ENCODE measurements at regions not wholly inside any gene's neighbourhood (a gene's known extent, or its start where the extent isn't known, plus 50 kb on each side); places are given as distances from the start of the nearest gene placed in this dataset.

- H3K4me3 ChIP-seq: no peak overlapping the region
- ATAC-seq (no peak), DNase-seq (no peak)
- H3K9me3 ChIP-seq: no peaks in the 10 kb centered on the region
- H3K4me1 ChIP-seq: peaks cover 51% of the 10 kb centered on the region
- H3K27ac ChIP-seq: no peak overlapping the region
- H3K36me3 ChIP-seq (replicated peaks in 1 of 2; ENCODE audit: insufficient read depth in 1 of 2, low read depth in 2 of 2): no peaks in the 10 kb centered on the region
- no peaks in the 10 kb centered on the region for H3K27me3 ChIP-seq
- TF ChIP-seq CTCF (IDR thresholded peaks at IDR 0.05) (no peak), POLR2A (IDR thresholded peaks at IDR 0.05) (no peak)
- intact Hi-C loops (cut with DNase I): no loop called here
- WGBS, 2 donors: 86 to 96% methylated on average over 1 of the region's 1 CpG
Observed at GRCh38 chr7:46715579-46715978, 794.5 kb upstream of the IGFBP3 start.

GRCh38 chr7:46714904-46715303 lies 793.8 kb upstream of the IGFBP3 start:
- no peaks in the 10 kb centered on the region for H3K9me3 ChIP-seq
- H3K4me3 ChIP-seq: no peak overlapping the region
- H3K27me3 ChIP-seq: no peaks in the 10 kb centered on the region
- no peaks in the 10 kb centered on the region for H3K36me3 ChIP-seq (replicated peaks in 1 of 2; ENCODE audit: insufficient read depth in 1 of 2, low read depth in 2 of 2)
- no peak overlapping the region for H3K27ac ChIP-seq
- ATAC-seq: no peak
- TF ChIP-seq CTCF (IDR thresholded peaks at IDR 0.05) (no peak), POLR2A (IDR thresholded peaks at IDR 0.05) (no peak)
- intact Hi-C loops (cut with DNase I): no loop called here
- DNase-seq: no peak
- H3K4me1 ChIP-seq: peaks cover 57% of the 10 kb centered on the region

- H3K27ac ChIP-seq: peak overlapping the region in 3 of 4 donors; percentile 26 to 72 (median 64)
- peaks cover 60% of the 10 kb centered on the region for H3K4me1 ChIP-seq
- 19 to 29% methylated on average over 4 of the region's 4 CpGs for WGBS, 2 donors
- H3K4me3 ChIP-seq: no peak overlapping the region
- DNase-seq: peak; percentile 86 to 91 (median 89)
- no peaks in the 10 kb centered on the region for H3K27me3 ChIP-seq
- peak; percentile 94 for ATAC-seq
- TF ChIP-seq POLR2A (IDR thresholded peaks at IDR 0.05) (no peak), CTCF (IDR thresholded peaks at IDR 0.05) (peak in 1 of 7 experiments; percentile 7)
- H3K9me3 ChIP-seq: no peaks in the 10 kb centered on the region
- H3K36me3 ChIP-seq (replicated peaks in 1 of 2; ENCODE audit: insufficient read depth in 1 of 2, low read depth in 2 of 2): no peaks in the 10 kb centered on the region
- intact Hi-C loops (cut with DNase I): no loop called here
Observed at GRCh38 chr7:46713868-46714596, 793.0 kb upstream of the IGFBP3 start.

GRCh38 chr7:46710927-46711326 lies 789.9 kb upstream of the IGFBP3 start:
- intact Hi-C loops (cut with DNase I): no loop called here
- H3K27ac ChIP-seq: peak overlapping the region in 2 of 4 donors; percentile 40 to 41
- no peak overlapping the region for H3K4me3 ChIP-seq
- no peaks in the 10 kb centered on the region for H3K9me3 ChIP-seq
- peaks cover 60% of the 10 kb centered on the region for H3K4me1 ChIP-seq
- ATAC-seq (no peak), DNase-seq (no peak)
- 10 to 37% methylated on average over 1 of the region's 1 CpG for WGBS, 2 donors
- no peaks in the 10 kb centered on the region for H3K27me3 ChIP-seq
- no peak for TF ChIP-seq CTCF (IDR thresholded peaks at IDR 0.05)
- TF ChIP-seq POLR2A (IDR thresholded peaks at IDR 0.05): no peak
- H3K36me3 ChIP-seq (replicated peaks in 1 of 2; ENCODE audit: insufficient read depth in 1 of 2, low read depth in 2 of 2): no peaks in the 10 kb centered on the region

GRCh38 chr7:46707973-46708372 lies 786.9 kb upstream of the IGFBP3 start:
- ATAC-seq (no peak), DNase-seq (no peak)
- no peaks in the 10 kb centered on the region for H3K9me3 ChIP-seq
- intact Hi-C loops (cut with DNase I): no loop called here
- H3K36me3 ChIP-seq (replicated peaks in 1 of 2; ENCODE audit: insufficient read depth in 1 of 2, low read depth in 2 of 2): no peaks in the 10 kb centered on the region
- H3K4me3 ChIP-seq: no peak overlapping the region
- H3K27me3 ChIP-seq: no peaks in the 10 kb centered on the region
- H3K27ac ChIP-seq: no peak overlapping the region
- H3K4me1 ChIP-seq: peaks cover 33% of the 10 kb centered on the region
- TF ChIP-seq POLR2A (IDR thresholded peaks at IDR 0.05) (no peak), CTCF (IDR thresholded peaks at IDR 0.05) (no peak)
